Trophoblast cell (in vitro differentiated cells and primary cell): ENCODE measurements at regions not wholly inside any gene's neighbourhood (a gene's known extent, or its start where the extent isn't known, plus 50 kb on each side); places are given as distances from the start of the nearest gene placed in this dataset.

Source experiments
- DNase-seq, 2 donors: peaks; one replicate each; pipeline ENCODE4 v3.0.0-alpha.2; 2016
- H2AFZ ChIP-seq: 2 replicates; pipeline ENCODE4 v1.6.1; 2013; ENCODE audit warnings: low read length, moderate library complexity, mild to moderate bottlenecking; ENCODE audit not compliant: insufficient read depth, poor library complexity
- H2AK5ac ChIP-seq: 2 replicates; pipeline ENCODE4 v1.6.1; 2013; ENCODE audit warnings: mild to moderate bottlenecking, low read length
- H2BK120ac ChIP-seq: 2 replicates; pipeline ENCODE4 v1.6.1; 2013; ENCODE audit warnings: low read length, mild to moderate bottlenecking, moderate library complexity; ENCODE audit not compliant: insufficient read depth, poor library complexity
- H2BK12ac ChIP-seq: 2 replicates; pipeline ENCODE4 v1.6.1; 2013; ENCODE audit warnings: mild to moderate bottlenecking, low read length, moderate library complexity
- H2BK5ac ChIP-seq: 2 replicates; pipeline ENCODE4 v1.6.1; 2013; ENCODE audit warnings: low read length, low read depth, moderate library complexity, mild to moderate bottlenecking; ENCODE audit not compliant: poor library complexity
- H3K14ac ChIP-seq: 2 replicates; pipeline ENCODE4 v1.6.1; 2013; ENCODE audit warnings: mild to moderate bottlenecking, low read length
- H3K18ac ChIP-seq: 2 replicates; pipeline ENCODE4 v1.6.1; 2013; ENCODE audit warnings: mild to moderate bottlenecking, low read length
- H3K23ac ChIP-seq: 2 replicates; pipeline ENCODE4 v1.6.1; 2013; ENCODE audit warnings: low read length
- H3K27ac ChIP-seq: 2 replicates; pipeline ENCODE4 v1.5.1; 2013; ENCODE audit warnings: low read depth, mild to moderate bottlenecking, inconsistent platforms, low read length, moderate library complexity
- H3K27me3 ChIP-seq: 2 replicates; pipeline ENCODE4 v1.6.1; 2013; ENCODE audit warnings: inconsistent platforms, mild to moderate bottlenecking, low read length, moderate library complexity; ENCODE audit not compliant: insufficient read depth
- H3K36me3 ChIP-seq, 2 experiments: 1 replicate in 1 of 2; 2 replicates in 1 of 2; pipeline ENCODE4 v1.6.1; 2013; ENCODE audit warnings: low read length in 2 of 2, mild to moderate bottlenecking in 2 of 2, moderate library complexity in 1 of 2; ENCODE audit not compliant: insufficient read depth in 2 of 2, control insufficient read depth in 1 of 2
- H3K4ac ChIP-seq: 2 replicates; pipeline ENCODE4 v1.6.1; 2013; ENCODE audit warnings: low read depth, mild to moderate bottlenecking, low read length, moderate library complexity
- H3K4me1 ChIP-seq, 2 experiments: 1 replicate in 1 of 2; 2 replicates in 1 of 2; pipeline ENCODE4 v1.6.1; 2013; ENCODE audit warnings: low read length in 2 of 2, mild to moderate bottlenecking in 2 of 2, moderate library complexity in 1 of 2; ENCODE audit not compliant: insufficient read depth in 2 of 2, control insufficient read depth in 1 of 2
- H3K4me2 ChIP-seq: 2 replicates; pipeline ENCODE4 v1.6.1; 2013; ENCODE audit warnings: inconsistent platforms, mild to moderate bottlenecking, low read length, moderate library complexity
- H3K4me3 ChIP-seq: 2 replicates; pipeline ENCODE4 v1.5.1; 2013; ENCODE audit warnings: mild to moderate bottlenecking, low read depth, low read length, inconsistent platforms
- H3K79me1 ChIP-seq: one replicate; pipeline ENCODE4 v1.6.1; 2013; ENCODE audit warnings: low read length
- H3K79me2 ChIP-seq: 2 replicates; pipeline ENCODE4 v1.6.1; 2013; ENCODE audit warnings: low read length, mild to moderate bottlenecking; ENCODE audit not compliant: control insufficient read depth, insufficient read depth, poor library complexity
- H3K9ac ChIP-seq: 2 replicates; pipeline ENCODE4 v1.6.1; 2013; ENCODE audit warnings: mild to moderate bottlenecking, low read length
- H3K9me3 ChIP-seq: 2 replicates; pipeline ENCODE4 v1.6.1; 2013; ENCODE audit warnings: low read depth, mild to moderate bottlenecking, control low read depth, inconsistent platforms, low read length; ENCODE audit not compliant: insufficient read depth
- H4K12ac ChIP-seq: 2 replicates; pipeline ENCODE4 v1.6.1; 2013; ENCODE audit warnings: low read depth, mild to moderate bottlenecking, low read length, moderate library complexity
- H4K8ac ChIP-seq: 2 replicates; pipeline ENCODE4 v1.6.1; 2013; ENCODE audit warnings: low read depth, mild to moderate bottlenecking, low read length, moderate library complexity
- H4K91ac ChIP-seq: one replicate; pipeline ENCODE4 v1.6.1; 2013; ENCODE audit warnings: low read depth, mild to moderate bottlenecking, low read length, moderate library complexity
- WGBS: extraction: QIAGEN DNeasy Blood & Tissue Kit; methylation state at CpG from one replicate; pipeline ENCODE4 v1.1.7; 2013; ENCODE audit warnings: missing lambda C conversion rate; ENCODE audit not compliant: insufficient read length, insufficient coverage; ENCODE audit errors: extremely low coverage; 5-methylcytosine and 5-hydroxymethylcytosine counted together

GRCh38 chr20:24835195-24835594, 113.9 kb upstream of the CST7 start:
- Histone ChIP-seq H3K9me3 (no peaks in the 10 kb centered on the region), H4K8ac (no peak overlapping the region), H2AK5ac (no peak overlapping the region), H2BK120ac (no peak overlapping the region), H3K9ac (no peak overlapping the region), H3K27me3 (no peaks in the 10 kb centered on the region), H3K27ac (no peak overlapping the region), H2BK12ac (no peak overlapping the region), H3K4me1 (no peaks in the 10 kb centered on the region), H3K18ac (no peak overlapping the region), H3K36me3 (no peaks in the 10 kb centered on the region), H3K79me1 (no peaks in the 10 kb centered on the region), H3K4me2 (no peak overlapping the region), H3K4ac (no peak overlapping the region), H3K79me2 (no peaks in the 10 kb centered on the region), H3K4me3 (no peak overlapping the region), H4K91ac (no peak overlapping the region), H2BK5ac (no peak overlapping the region), H3K14ac (no peak overlapping the region), H3K23ac (no peak overlapping the region), H4K12ac (no peak overlapping the region), H2AFZ (no peak overlapping the region)
- no CpG with 5 or more reads among the region's 5 CpGs for WGBS
- DNase-seq = no peak

- Histone ChIP-seq H3K27ac (no peak overlapping the region), H2AFZ (no peak overlapping the region), H3K9ac (no peak overlapping the region), H3K4ac (no peak overlapping the region), H3K23ac (no peak overlapping the region), H3K4me2 (no peak overlapping the region), H3K79me1 (no peaks in the 10 kb centered on the region), H3K4me3 (no peak overlapping the region), H3K14ac (no peak overlapping the region), H2BK12ac (no peak overlapping the region), H2BK120ac (no peak overlapping the region), H3K79me2 (no peaks in the 10 kb centered on the region), H3K18ac (no peak overlapping the region), H4K12ac (no peak overlapping the region), H3K27me3 (no peaks in the 10 kb centered on the region), H4K91ac (no peak overlapping the region), H3K4me1 (no peaks in the 10 kb centered on the region), H4K8ac (no peak overlapping the region), H3K36me3 (no peaks in the 10 kb centered on the region), H2AK5ac (no peak overlapping the region), H2BK5ac (no peak overlapping the region), H3K9me3 (no peaks in the 10 kb centered on the region)
- no peak for DNase-seq
- no CpG with 5 or more reads among the region's 3 CpGs for WGBS
Measured at GRCh38 chr20:24836041-24836533, 113.0 kb upstream of the CST7 start.

GRCh38 chr20:24836661-24837299, 112.3 kb upstream of the CST7 start:
- no peaks in the 10 kb centered on the region for H3K4me1 ChIP-seq
- no peak overlapping the region for H2AK5ac ChIP-seq
- H3K79me2 ChIP-seq = no peaks in the 10 kb centered on the region
- H3K79me1 ChIP-seq = no peaks in the 10 kb centered on the region
- no peak overlapping the region for H3K4me2 ChIP-seq
- H2BK12ac ChIP-seq = no peak overlapping the region
- H2BK5ac ChIP-seq = no peak overlapping the region
- H4K8ac ChIP-seq = no peak overlapping the region
- H4K91ac ChIP-seq = no peak overlapping the region
- no peak overlapping the region for H3K9ac ChIP-seq
- no peak overlapping the region for H4K12ac ChIP-seq
- no peaks in the 10 kb centered on the region for H3K36me3 ChIP-seq
- H3K27me3 ChIP-seq = no peaks in the 10 kb centered on the region
- H3K23ac ChIP-seq = no peak overlapping the region
- H3K4ac ChIP-seq = no peak overlapping the region
- no peak overlapping the region for H3K14ac ChIP-seq
- no peak overlapping the region for H3K18ac ChIP-seq
- no CpG with 5 or more reads among the region's 9 CpGs for WGBS
- no peaks in the 10 kb centered on the region for H3K9me3 ChIP-seq
- H2AFZ ChIP-seq = no peak overlapping the region
- no peak overlapping the region for H3K4me3 ChIP-seq
- no peak overlapping the region for H2BK120ac ChIP-seq
- DNase-seq = no peak
- no peak overlapping the region for H3K27ac ChIP-seq

- no peak overlapping the region for H2AK5ac ChIP-seq
- H3K4ac ChIP-seq = no peak overlapping the region
- no peak overlapping the region for H2BK120ac ChIP-seq
- H3K36me3 ChIP-seq = no peaks in the 10 kb centered on the region
- no peak overlapping the region for H4K8ac ChIP-seq
- no peak overlapping the region for H2BK5ac ChIP-seq
- no peak overlapping the region for H2BK12ac ChIP-seq
- no peak overlapping the region for H3K14ac ChIP-seq
- no CpG with 5 or more reads among the region's 7 CpGs for WGBS
- H3K9ac ChIP-seq = no peak overlapping the region
- H3K79me1 ChIP-seq = no peaks in the 10 kb centered on the region
- H3K23ac ChIP-seq = no peak overlapping the region
- no peak for DNase-seq
- H3K4me1 ChIP-seq = no peaks in the 10 kb centered on the region
- H2AFZ ChIP-seq = no peak overlapping the region
- no peak overlapping the region for H3K18ac ChIP-seq
- H3K4me3 ChIP-seq = no peak overlapping the region
- no peaks in the 10 kb centered on the region for H3K9me3 ChIP-seq
- H3K27me3 ChIP-seq = no peaks in the 10 kb centered on the region
- no peaks in the 10 kb centered on the region for H3K79me2 ChIP-seq
- H3K27ac ChIP-seq = no peak overlapping the region
- no peak overlapping the region for H4K91ac ChIP-seq
- no peak overlapping the region for H3K4me2 ChIP-seq
- no peak overlapping the region for H4K12ac ChIP-seq
Measured at GRCh38 chr20:24837781-24838450, 111.2 kb upstream of the CST7 start.
